ENCODE measurements at regions not wholly inside any gene's neighbourhood (a gene's known extent, or its start where the extent isn't known, plus 50 kb on each side); places are given as distances from the start of the nearest gene placed in this dataset.
"Not testable (repeated sequence)": the region's sequence is repeated elsewhere in the genome, so short reads cannot be mapped to it uniquely, and the experiment has no call there.

GRCh38 chr10:117432866-117433265, 57.6 kb upstream of the PDZD8 start:
- H3K4me3 Mint-ChIP-seq = no peak overlapping the region
- no peak for TF ChIP-seq RELA (CRISPR knock-in tag; IDR thresholded peaks at IDR 0.05; ENCODE audit: borderline replicate concordance)
- no peak for TF ChIP-seq ZMAT4 (CRISPR knock-in tag; IDR thresholded peaks at IDR 0.05)
- TF ChIP-seq JAZF1 (CRISPR knock-in tag; IDR thresholded peaks at IDR 0.05) = no peak
- TF ChIP-seq AFF4 (CRISPR knock-in tag; IDR thresholded peaks at IDR 0.05; ENCODE audit: borderline replicate concordance) = no peak
- no peak for TF ChIP-seq CREM (CRISPR knock-in tag; IDR thresholded peaks at IDR 0.05)
- no peak for TF ChIP-seq CBFB (CRISPR knock-in tag; IDR thresholded peaks at IDR 0.05; ENCODE audit: low read depth)
- no peak for TF ChIP-seq IRF2 (CRISPR knock-in tag; IDR thresholded peaks at IDR 0.05; ENCODE audit: borderline replicate concordance, low read depth)
- TF ChIP-seq ZNF219 (CRISPR knock-in tag; IDR thresholded peaks at IDR 0.05; ENCODE audit: borderline replicate concordance) = no peak
- CTCF ChIA-PET = interaction anchor here (1.5 to 9.0 kb wide), 3 partner anchors 10 to 217 kb away, joined by 3 to 96 read pairs (median 5); no protein-coding TSS in a partner anchor
- no peaks in the 10 kb centered on the region for H3K36me3 Mint-ChIP-seq
- H3K4me1 Mint-ChIP-seq = peaks cover 10% of the 10 kb centered on the region
- POLR2A ChIA-PET = no interaction called here
- peaks cover 10% of the 10 kb centered on the region for H3K27me3 Mint-ChIP-seq (ENCODE audit: low read depth)
- no peak overlapping the region for H3K27ac Mint-ChIP-seq
- no peak for DNase-seq (ENCODE audit: low spot score)
- ATAC-seq = no peak
- peaks cover 3% of the 10 kb centered on the region; the same call in 1 of the 2 replicates for H3K9me3 Mint-ChIP-seq

- ChIA-PET CTCF (interaction anchor here (0.8 to 9.0 kb wide), 5 partner anchors 10 to 65 kb away, joined by 3 to 96 read pairs (median 5); no protein-coding TSS in a partner anchor), POLR2A (no interaction called here)
- no peak for ATAC-seq
- H3K9me3 Mint-ChIP-seq = peaks cover 3% of the 10 kb centered on the region; the same call in 1 of the 2 replicates
- H3K27ac Mint-ChIP-seq = no peak overlapping the region
- no peak overlapping the region for H3K4me3 Mint-ChIP-seq
- TF ChIP-seq KAT7 (CRISPR knock-in tag; IDR thresholded peaks at IDR 0.05; ENCODE audit: borderline replicate concordance) (no peak), CREM (CRISPR knock-in tag; IDR thresholded peaks at IDR 0.05) (no peak), FOXP1 (CRISPR knock-in tag; IDR thresholded peaks at IDR 0.05; ENCODE audit: borderline replicate concordance) (no peak), EMX1 (CRISPR knock-in tag; IDR thresholded peaks at IDR 0.05) (no peak), PREB (CRISPR knock-in tag; IDR thresholded peaks at IDR 0.05; ENCODE audit: borderline replicate concordance) (no peak), SOX15 (CRISPR knock-in tag; IDR thresholded peaks at IDR 0.05) (no peak), ETV6 (CRISPR knock-in tag; IDR thresholded peaks at IDR 0.05) (no peak)
- H3K36me3 Mint-ChIP-seq = no peaks in the 10 kb centered on the region
- H3K4me1 Mint-ChIP-seq = peaks cover 24% of the 10 kb centered on the region
- peaks cover 10% of the 10 kb centered on the region for H3K27me3 Mint-ChIP-seq (ENCODE audit: low read depth)
- no peak for DNase-seq (ENCODE audit: low spot score)
Measured at GRCh38 chr10:117431160-117431559, 55.9 kb upstream of the PDZD8 start.

GRCh38 chr10:117430535-117430934, 55.3 kb upstream of the PDZD8 start:
- H3K36me3 Mint-ChIP-seq; H3K9me3 Mint-ChIP-seq; DNase-seq (ENCODE audit: low spot score); POLR2A ChIA-PET; H3K27ac Mint-ChIP-seq; H3K4me3 Mint-ChIP-seq; ATAC-seq: not testable (repeated sequence)
- Mint-ChIP-seq H3K27me3 (ENCODE audit: low read depth) (peaks cover 10% of the 10 kb centered on the region), H3K4me1 (peaks cover 29% of the 10 kb centered on the region)
- CTCF ChIA-PET = interaction anchor here (1.3 to 9.0 kb wide), 4 partner anchors 10 to 66 kb away, joined by 3 to 96 read pairs (median 5); no protein-coding TSS in a partner anchor
